22Rv1 (cell line): ENCODE measurements at regions not wholly inside any gene's neighbourhood (a gene's known extent, or its start where the extent isn't known, plus 50 kb on each side); places are given as distances from the start of the nearest gene placed in this dataset.

ENCODE experiments used
- CTCF ChIP-seq: fragments of 450-650 bp; IDR thresholded peaks from 2 replicates; pipeline ENCODE4 v1.5.1; 2017; ENCODE audit warnings: mild to moderate bottlenecking
- ZFX ChIP-seq: fragments of 450-650 bp; IDR thresholded peaks from 2 replicates; pipeline ENCODE4 v1.6.1; 2017; ENCODE audit warnings: antibody characterized with exemption, borderline replicate concordance

- TF ChIP-seq CTCF = no peak
- no peak for TF ChIP-seq ZFX
Measured at GRCh38 chr7:94060752-94061151, 56.6 kb upstream of the BET1 start.
